GM12873 (cell line): ENCODE measurements at regions not wholly inside any gene's neighbourhood (a gene's known extent, or its start where the extent isn't known, plus 50 kb on each side); places are given as distances from the start of the nearest gene placed in this dataset.

ENCODE experiments used
- TF ChIP-seq, protein P1 (sequence below): IDR thresholded peaks from 2 replicates; pipeline ENCODE4 v1.5.1; 2012; ENCODE audit warnings: low read depth, mild to moderate bottlenecking, moderate library complexity, low read length, control low read depth; ENCODE audit not compliant: insufficient read depth; ENCODE audit errors: missing control alignments

GRCh38 chr16:50881331-50881830 lies 139.5 kb downstream of the CYLD start:
- TF ChIP-seq, protein P1, sequence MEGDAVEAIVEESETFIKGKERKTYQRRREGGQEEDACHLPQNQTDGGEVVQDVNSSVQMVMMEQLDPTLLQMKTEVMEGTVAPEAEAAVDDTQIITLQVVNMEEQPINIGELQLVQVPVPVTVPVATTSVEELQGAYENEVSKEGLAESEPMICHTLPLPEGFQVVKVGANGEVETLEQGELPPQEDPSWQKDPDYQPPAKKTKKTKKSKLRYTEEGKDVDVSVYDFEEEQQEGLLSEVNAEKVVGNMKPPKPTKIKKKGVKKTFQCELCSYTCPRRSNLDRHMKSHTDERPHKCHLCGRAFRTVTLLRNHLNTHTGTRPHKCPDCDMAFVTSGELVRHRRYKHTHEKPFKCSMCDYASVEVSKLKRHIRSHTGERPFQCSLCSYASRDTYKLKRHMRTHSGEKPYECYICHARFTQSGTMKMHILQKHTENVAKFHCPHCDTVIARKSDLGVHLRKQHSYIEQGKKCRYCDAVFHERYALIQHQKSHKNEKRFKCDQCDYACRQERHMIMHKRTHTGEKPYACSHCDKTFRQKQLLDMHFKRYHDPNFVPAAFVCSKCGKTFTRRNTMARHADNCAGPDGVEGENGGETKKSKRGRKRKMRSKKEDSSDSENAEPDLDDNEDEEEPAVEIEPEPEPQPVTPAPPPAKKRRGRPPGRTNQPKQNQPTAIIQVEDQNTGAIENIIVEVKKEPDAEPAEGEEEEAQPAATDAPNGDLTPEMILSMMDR = no peak

DNA sequence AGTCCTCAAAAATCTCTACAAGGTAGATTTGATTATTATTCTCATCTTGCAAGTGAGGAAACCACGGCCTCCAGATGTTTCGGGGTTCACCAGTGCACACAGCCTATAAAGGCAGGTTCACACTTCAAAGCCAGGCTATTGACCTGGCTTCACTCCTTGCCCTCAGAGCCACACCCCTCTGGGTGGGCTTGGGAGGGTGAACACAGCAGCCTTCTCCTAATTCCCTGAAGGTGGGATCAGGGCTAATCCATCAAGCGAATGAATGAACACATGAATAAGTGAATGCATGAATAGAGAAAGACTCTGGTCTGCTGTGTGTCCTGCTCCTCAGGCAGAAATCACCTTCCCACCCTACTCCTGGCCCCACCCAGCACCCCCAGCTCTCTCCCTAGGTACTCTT lies 139.0 kb downstream of the CYLD start:
- TF ChIP-seq, protein P1 = no peak

- TF ChIP-seq, protein P1 = no peak
Measured at GRCh38 chr16:50879873-50880695, 138.2 kb downstream of the CYLD start.

DNA sequence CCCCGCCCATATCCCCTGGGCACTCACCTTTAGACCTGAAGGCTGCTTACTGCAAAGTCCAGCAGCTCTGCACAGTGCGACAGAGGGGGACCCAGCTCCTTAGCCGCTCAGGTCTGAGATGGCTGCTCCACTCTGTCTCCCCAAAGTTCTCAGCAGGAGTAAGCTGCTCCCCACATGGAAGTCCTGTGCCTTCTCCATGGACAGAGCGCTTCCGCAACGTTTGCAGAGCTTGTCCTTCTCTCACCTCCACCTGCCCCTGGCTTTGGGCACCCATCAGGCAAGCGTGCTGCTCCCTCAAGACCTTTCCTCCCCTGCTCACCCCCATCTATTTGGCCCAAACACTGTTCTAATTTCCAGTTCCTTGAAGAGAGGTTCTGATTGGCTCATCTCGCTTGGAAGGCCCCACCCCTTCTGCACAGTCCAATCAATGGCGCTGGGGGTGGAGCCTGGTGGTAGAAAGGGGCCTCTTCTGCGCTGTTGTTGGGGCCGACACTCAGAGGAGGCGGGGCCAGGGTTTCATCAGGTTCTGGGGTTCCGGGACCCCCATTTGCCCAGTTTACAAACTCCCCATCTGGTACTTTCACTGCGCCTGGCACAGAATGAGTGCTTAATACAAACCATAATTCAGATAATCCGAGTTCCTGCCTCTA lies 137.2 kb downstream of the CYLD start:
- TF ChIP-seq, protein P1 = no peak

DNA sequence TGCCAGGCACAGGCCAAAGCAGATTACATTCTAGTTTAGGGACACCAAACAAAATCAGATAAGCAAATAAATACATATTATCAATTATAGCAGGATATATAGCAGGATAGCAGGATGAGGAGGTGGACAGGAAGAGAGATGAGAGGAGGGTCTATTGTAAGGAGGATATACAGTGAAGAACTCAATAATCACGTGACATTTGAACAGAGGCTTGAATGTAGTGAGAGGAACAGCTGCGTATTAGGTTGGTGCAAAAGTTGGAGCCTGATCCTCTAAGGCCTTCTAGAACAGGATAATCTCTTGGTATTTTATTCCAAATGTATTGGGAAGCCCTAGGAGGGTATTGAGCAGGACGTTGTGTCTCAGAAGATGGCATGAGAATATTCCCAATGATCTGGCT lies 136.7 kb downstream of the CYLD start:
- TF ChIP-seq, protein P1 = no peak

DNA sequence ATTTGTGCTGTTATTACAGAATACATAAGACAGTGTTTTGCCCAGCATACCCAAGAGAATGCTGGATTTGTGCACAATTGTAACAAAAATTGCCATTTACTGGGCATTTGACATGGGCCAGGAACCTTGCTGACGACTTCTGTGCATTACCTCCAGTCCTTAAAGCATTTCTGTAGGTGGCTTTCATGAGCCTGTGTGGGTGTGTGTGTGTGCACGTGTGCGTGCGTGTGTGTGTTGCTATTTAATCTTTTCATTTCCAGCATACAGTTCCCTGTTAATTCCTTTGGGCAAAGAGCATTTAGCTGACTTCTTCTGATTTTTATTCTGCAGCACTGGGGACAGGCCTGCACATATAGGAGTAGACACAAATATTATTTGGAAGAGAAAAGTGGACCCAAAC lies 134.4 kb downstream of the CYLD start:
- TF ChIP-seq, protein P1 = no peak

DNA sequence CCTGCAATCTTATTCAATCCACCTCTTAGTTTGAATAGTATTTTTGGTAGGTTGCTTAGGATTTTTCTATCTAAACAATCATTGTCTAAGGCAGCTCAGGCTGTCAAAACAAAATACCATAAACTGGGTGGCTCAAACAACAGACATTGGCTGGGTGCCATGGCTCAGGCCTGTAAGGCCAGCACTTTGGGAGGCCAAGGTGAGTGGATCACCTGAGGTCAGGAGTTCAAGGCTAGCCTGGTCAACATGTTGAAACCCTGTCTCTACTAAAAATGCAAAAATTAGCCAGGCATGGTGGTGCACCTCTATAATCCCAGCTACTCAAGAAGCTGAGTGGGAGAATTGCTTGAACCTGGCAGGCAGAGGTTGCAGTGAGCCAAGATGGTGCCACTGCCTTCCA lies 126.7 kb downstream of the CYLD start:
- TF ChIP-seq, protein P1 = no peak
